GM18909 (cell line): ENCODE measurements at regions not wholly inside any gene's neighbourhood (a gene's known extent, or its start where the extent isn't known, plus 50 kb on each side); places are given as distances from the start of the nearest gene placed in this dataset.

Source experiments
- ATAC-seq: cut with Tn5 transposase; IDR thresholded peaks from one replicate; pipeline ENCODE4 v1.9.1; 2021; ENCODE audit warnings: mild to moderate bottlenecking; ENCODE audit not compliant: unreplicated experiment, poor library complexity

GRCh38 chr14:85399186-85399585 is 130.8 kb upstream of the FLRT2 start:
- ATAC-seq: no peak

GRCh38 chr14:85400678-85401077 is 129.3 kb upstream of the FLRT2 start:
- no peak for ATAC-seq

- no peak for ATAC-seq
Measured at GRCh38 chr14:85401384-85401783, 128.6 kb upstream of the FLRT2 start.

DNA sequence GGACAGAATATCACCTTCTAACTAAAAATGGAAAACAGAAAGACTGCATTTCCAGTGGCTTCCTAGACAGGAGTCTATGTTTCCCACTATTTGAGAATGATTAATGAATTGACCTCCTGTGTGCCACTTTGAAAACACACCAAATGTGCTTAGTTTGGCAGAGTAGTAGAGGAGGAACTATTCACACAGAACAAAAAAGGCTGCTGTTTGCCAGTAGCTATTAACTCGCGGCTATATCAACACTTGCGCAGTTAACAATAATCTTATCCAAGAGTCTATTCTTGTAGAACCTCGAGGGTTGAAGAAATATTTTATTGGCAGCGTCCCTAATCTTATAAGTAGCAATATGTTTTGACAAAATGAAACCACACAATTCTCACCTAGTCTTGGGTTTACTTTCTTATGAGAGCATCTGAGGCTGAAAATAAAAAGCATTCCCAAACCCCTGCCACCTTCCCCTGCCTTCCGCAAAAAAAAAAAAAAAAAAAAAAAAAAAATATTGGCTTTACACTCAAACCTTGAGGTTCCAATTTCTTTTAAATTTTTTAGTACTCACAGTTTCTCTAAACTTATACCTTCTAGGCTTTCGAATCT is 127.3 kb upstream of the FLRT2 start:
- no peak for ATAC-seq

GRCh38 chr14:85409481-85410210 is 120.3 kb upstream of the FLRT2 start:
- ATAC-seq: no peak

DNA sequence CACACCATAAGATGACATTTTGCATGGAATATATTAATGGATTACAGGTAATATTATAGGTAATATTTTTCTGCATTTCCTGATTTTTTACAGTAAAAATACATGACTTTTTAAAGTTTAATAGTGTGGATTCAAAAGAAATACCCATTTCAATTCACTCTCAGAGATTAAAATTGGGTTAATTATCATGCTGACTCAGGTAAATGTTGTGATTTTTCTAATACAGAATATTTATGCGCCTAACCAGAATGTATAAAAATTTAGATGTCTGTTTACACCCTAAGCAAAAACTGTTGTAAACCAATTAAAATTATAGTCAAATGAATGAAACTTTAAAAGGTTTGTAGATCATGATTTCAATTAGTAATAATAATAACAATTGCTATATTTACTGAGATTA is 117.2 kb upstream of the FLRT2 start:
- no peak for ATAC-seq

GRCh38 chr14:85413836-85414526 is 116.0 kb upstream of the FLRT2 start:
- no peak for ATAC-seq

DNA sequence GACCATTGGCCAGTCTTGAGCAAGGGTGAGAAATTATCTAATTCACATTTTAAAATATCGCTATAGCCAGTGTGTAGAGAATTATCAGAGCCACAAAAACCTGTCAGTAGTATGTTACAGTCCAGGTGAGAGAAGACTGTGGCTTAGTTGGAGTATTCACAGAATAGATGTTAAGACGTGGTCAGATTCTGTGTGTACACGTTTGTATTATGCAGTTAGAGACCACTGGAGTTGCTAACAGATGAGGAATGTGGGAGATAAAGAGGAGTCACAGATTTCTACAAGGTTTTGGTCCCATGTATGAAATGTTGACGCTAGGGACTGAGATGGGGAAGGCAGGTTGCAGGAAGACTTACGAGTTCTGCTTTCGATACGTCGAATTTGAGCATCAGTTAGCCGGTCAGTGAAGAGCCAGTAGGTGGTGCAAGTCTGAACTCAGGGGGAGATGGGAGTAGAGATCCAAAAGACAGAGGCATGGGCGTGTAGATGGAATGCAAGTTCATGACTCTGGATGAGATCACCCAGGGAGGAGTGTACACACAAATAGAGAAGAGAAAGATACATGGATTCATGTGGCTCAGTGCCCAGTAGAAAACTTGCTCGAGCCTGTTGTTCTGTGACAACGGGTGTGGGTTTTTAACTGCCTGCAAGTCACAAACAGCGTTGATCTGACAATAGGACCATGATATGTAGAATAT is 114.8 kb upstream of the FLRT2 start:
- ATAC-seq: no peak

GRCh38 chr14:85416771-85417170 is 113.2 kb upstream of the FLRT2 start:
- ATAC-seq: no peak

DNA sequence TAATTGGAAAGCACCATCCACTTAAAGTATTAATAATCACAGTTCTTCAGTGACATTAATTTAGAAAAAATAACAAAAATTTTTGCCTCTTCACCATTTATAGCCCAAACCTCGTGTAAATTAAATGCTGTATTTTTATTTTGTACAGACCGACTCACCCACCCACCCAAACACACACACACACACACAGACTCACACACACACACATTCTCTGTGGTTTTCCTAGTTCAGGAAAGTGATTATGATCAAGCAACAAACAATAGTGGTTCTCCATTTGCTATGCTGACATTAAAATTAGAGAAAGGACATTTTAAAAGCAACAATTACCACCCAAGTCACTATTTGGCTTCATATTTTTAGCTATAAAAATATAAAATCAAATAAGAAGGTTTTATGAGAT is 112.5 kb upstream of the FLRT2 start:
- no peak for ATAC-seq

DNA sequence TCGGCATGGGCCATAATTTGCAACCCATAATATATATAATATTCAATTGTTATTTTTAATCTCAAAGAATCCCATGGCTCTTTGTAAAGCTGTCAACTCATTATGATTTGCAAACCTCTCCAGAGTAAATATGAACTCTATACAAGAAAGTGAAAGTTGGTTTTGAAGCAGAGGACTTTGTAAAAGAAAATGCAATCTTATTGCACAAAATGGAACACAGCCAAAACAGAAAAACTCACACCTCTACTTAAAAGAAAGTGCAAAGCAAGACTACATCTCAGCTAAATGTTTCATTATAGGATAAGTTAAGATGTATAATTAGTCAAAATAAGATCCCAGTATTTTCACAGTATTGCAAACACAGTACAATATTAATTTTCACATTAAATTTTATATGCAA is 111.2 kb upstream of the FLRT2 start:
- ATAC-seq: no peak

DNA sequence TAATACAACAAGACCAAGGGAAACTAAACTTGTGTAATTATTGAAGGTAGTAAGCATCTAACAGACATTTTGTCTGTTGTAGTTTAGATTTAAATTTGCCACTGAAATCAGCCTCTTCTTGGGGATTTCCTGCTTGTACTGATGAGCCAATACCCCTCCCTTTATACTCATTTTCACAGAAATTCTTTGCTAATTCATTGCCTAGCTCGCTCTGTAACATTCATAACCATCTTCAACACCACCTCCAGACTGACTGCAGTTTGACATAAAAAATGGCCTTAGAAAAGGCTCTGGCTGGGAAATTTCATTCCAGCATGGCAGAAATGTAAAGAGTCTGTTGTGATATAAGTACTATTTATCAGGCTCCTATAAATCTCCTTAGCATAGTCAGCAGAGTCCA is 109.7 kb upstream of the FLRT2 start:
- ATAC-seq: no peak

DNA sequence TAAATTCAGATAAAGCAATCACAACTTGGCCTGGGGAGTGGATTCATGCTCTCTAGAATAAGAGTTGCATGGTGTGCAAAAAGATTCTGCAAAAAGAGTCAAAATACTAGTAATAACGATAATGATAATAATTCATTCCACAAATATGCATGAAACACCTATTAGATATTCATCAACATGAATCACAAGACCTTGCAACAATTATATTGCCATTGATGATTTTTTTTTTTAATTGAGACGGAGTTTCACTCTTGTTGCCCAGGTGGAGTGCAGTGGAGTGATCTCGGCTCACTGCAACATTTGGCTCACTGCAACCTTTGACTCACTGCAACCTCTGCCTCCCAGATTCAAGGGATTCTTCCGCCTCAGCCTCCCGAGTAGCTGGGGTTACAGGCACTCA is 109.2 kb upstream of the FLRT2 start:
- ATAC-seq: no peak

DNA sequence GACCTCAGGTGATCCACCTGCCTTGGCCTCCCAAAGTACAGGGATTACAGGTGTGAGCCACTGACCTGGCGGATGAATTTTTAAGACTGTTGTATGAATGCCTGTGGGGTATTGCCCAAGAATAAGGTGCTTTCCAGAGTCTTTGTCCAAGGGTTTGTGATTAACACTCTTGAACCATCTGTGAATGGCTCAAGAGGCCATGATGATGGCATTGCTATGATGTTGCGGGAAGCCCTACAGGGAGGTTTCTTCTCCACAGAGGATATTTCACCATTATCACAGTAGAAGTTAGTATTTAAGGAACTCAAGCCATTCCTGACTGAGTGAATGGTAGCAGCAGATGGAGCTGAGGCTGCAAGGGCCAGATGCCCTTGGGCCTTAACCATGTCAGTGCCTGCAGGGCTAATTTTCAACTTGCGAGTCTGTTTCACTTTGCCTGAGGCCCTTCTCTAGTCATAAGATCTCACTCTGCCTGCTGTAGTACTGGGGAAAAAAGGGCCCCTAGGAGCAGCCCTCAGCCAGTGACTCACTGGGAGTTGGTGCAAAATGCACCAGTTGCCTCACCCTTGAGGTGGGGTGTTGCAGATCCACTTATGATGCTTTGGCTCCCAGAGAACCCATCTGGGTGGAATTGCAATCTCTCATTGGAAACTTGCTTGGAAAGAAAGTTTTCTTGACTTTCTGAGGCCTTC is 108.6 kb upstream of the FLRT2 start:
- no peak for ATAC-seq

- ATAC-seq: no peak
Measured at GRCh38 chr14:85423889-85424288, 106.1 kb upstream of the FLRT2 start.

DNA sequence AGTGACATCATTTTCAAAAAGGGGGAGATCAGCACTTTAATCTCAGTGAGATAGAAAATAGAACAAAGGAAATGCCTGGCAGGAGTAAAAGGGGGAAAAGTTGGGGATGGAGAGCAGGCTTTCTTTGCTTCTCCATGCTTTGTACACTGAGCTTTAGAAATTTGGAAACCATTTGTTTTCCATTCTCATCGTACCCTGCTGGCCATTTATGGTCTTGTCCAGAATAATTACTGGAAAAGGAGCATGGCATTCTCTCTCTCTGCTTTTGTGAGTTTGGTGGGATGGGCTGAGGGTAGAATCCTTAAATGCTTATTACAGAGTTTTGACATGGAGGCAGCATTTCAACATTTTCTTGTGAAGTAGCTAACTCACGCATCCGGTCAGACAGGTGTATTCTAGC is 104.4 kb upstream of the FLRT2 start:
- no peak for ATAC-seq

DNA sequence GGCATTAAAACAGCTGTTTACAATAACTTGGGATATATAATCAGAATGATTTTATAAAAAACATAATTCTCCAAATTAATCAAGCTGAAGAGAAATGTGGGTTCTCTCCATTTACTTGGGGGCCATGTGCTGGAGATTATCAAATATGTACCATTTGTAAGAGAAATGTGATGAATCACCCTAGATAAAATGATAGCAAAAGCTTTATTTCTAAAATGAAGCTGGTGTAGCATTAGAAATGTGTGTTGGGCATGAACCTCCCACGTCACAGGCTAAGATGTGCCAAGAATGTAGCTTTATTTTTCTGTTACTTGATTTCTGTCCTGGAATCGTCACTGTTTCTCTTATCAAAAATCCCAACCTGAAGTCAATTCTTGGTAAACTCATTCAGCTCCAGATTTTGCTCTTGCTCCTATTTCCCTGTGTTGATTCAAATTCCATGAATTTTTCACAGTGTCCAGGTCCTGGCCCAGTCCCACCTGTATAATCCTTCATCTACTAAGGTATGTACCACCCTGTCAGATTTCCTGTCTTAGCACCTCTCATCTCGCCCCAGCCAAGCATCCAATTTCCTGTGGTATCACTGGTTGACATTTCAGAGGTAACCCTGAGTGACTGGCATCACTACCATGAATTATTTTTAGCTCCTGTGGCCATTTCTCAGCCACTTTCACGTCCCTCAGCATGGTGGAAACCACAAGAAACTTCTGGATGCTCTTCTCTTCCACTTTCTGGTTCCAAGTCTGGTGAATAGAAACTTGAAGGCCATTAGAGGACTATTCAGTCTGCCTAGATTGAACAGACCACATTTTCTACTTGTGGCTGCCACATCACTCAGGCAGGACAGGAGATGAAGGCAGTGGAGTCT is 103.6 kb upstream of the FLRT2 start:
- ATAC-seq: no peak

- no peak for ATAC-seq
Measured at GRCh38 chr14:85428926-85429325, 101.0 kb upstream of the FLRT2 start.

DNA sequence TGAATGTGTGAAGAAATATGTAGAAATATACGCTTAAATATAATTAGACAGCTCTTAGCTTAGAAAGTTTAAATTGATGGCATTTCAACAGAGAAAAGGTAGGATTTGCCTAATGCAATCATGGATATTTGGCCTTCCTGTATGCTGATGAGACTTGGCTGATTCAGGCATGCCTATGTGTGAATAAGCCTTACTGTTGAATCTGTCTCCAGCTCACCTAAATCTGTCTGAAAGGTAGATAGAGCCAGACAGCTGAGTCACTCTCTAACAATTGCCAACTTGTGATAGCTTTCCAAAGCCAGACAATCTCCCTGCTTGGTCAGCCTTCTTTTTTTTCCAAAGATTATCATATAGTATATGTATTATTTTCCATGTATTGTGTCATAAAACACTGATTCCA is 92.8 kb upstream of the FLRT2 start:
- no peak for ATAC-seq

DNA sequence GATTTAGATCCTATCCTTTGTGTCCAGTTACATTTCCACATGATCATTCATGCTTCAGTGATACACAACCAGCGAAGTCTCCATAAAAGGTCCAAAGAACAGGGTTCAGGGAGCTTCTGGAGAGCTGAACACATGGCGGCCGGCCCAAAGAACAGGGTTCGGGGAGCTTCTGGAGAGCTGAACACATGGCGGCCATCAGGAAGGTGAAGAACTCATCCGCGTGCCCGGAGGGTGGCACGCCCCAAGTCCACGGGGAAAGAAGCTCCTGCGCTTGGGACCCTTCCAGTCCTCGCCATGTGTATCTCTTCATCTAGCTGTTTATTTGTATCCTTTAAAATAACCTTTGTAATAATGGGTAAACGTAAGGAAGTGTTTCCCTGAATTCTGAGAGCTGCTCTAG is 91.9 kb upstream of the FLRT2 start:
- no peak for ATAC-seq
